ENCODE measurements at regions not wholly inside any gene's neighbourhood (a gene's known extent, or its start where the extent isn't known, plus 50 kb on each side); places are given as distances from the start of the nearest gene placed in this dataset.

DNA sequence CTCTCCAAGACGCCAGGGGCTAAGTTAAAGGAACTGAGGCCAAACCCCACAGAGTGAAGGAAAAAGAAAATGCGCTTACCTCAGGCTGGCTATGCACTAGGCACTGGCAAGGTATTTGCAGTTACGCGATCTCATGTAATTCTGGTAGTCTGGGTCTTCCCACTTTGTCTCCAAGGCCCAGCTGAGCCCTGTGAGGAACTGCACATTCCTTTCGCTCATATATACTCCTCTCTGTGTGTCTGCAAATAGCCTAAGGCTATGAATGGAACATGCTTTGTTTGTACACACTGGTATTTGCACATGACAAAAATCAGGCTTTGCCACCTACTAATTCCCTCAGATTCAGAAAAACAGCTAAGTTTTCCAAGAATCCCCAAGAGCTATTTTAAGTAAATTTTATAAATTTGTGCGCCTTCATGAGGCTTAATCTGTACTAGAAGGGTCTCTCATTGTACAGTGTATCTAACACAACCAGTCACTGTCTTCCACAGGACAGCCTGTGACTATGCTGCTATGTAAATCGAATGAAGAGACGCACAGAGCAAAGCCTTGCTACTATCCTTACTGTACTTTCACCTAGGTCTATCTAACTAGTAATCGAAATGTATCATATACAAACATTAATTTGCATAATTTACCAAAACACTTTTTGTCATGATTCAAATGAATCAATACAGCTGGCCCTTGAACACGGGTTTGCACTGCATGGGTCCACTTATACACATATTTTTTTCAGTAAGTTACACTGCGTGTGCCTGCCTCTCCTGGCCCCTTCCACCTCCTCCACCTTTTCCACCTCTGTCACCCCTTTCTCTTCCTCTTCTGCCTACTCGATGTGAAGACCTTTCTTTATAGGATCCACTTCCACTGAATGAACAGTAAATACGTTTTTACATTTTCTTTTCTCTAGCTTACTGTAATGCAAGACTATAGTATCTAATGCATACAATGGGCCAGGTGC lies 87.0 kb downstream of the SIPA1L2 start:
- H3K4me3 ChIP-seq (ENCODE audit: low read length): no peak overlapping the region
- TF ChIP-seq EZH2phosphoT487 (IDR thresholded peaks at IDR 0.05; ENCODE audit: borderline replicate concordance, low read length): no peak
- TF ChIP-seq, protein P1, sequence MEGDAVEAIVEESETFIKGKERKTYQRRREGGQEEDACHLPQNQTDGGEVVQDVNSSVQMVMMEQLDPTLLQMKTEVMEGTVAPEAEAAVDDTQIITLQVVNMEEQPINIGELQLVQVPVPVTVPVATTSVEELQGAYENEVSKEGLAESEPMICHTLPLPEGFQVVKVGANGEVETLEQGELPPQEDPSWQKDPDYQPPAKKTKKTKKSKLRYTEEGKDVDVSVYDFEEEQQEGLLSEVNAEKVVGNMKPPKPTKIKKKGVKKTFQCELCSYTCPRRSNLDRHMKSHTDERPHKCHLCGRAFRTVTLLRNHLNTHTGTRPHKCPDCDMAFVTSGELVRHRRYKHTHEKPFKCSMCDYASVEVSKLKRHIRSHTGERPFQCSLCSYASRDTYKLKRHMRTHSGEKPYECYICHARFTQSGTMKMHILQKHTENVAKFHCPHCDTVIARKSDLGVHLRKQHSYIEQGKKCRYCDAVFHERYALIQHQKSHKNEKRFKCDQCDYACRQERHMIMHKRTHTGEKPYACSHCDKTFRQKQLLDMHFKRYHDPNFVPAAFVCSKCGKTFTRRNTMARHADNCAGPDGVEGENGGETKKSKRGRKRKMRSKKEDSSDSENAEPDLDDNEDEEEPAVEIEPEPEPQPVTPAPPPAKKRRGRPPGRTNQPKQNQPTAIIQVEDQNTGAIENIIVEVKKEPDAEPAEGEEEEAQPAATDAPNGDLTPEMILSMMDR (IDR thresholded peaks at IDR 0.05; ENCODE audit: low read depth, low read length, poor library complexity, severe bottlenecking): no peak
- no peak overlapping the region for H3K27ac ChIP-seq (ENCODE audit: low read depth, low read length)
- no peaks in the 10 kb centered on the region for H3F3A ChIP-seq (ENCODE audit: control insufficient read depth, insufficient read depth)
- H3K27me3 ChIP-seq (ENCODE audit: control insufficient read depth, low read length): no peaks in the 10 kb centered on the region
- no peaks in the 10 kb centered on the region for H3K4me1 ChIP-seq (ENCODE audit: control insufficient read depth, low read length)
- no peaks in the 10 kb centered on the region for H3K9me3 ChIP-seq (ENCODE audit: control insufficient read depth, insufficient read depth, low read length)
- H3K36me3 ChIP-seq (ENCODE audit: control insufficient read depth, low read length): no peaks in the 10 kb centered on the region
- H3K9me2 ChIP-seq (replicated peaks; ENCODE audit: control insufficient read depth, low read length): no peaks in the 10 kb centered on the region
- H3K79me2 ChIP-seq (ENCODE audit: control insufficient read depth, low read length): no peaks in the 10 kb centered on the region
- H4K20me1 ChIP-seq (ENCODE audit: control insufficient read depth, insufficient read depth, low read depth, low read length): no peaks in the 10 kb centered on the region
- no peak overlapping the region for H3K4me2 ChIP-seq (ENCODE audit: low read length)

DNA sequence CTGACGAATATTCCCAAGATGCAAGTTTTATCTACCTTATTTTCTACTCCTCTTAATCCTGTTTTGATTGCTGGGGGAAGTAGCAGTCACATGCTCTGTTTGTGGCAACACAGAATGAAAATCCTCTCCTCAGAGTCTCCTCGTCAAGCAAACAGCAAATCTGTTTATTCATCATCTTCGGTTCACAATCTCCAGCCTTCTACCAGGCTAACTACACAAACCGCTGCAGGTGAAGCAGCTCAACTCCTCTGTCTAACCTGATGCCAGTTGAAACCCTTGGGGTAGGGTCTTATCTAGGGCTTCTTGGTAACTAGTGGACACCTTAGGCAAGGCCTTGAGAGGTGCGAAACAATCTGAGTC lies 91.0 kb downstream of the SIPA1L2 start:
- no peak overlapping the region for H3K4me3 ChIP-seq (ENCODE audit: low read length)
- no peaks in the 10 kb centered on the region for H3K79me2 ChIP-seq (ENCODE audit: control insufficient read depth, low read length)
- no peak for TF ChIP-seq EZH2phosphoT487 (IDR thresholded peaks at IDR 0.05; ENCODE audit: borderline replicate concordance, low read length)
- TF ChIP-seq, protein P1 (IDR thresholded peaks at IDR 0.05; ENCODE audit: low read depth, low read length, poor library complexity, severe bottlenecking): no peak
- no peaks in the 10 kb centered on the region for H4K20me1 ChIP-seq (ENCODE audit: control insufficient read depth, insufficient read depth, low read depth, low read length)
- no peaks in the 10 kb centered on the region for H3K27me3 ChIP-seq (ENCODE audit: control insufficient read depth, low read length)
- H3K4me1 ChIP-seq (ENCODE audit: control insufficient read depth, low read length): no peaks in the 10 kb centered on the region
- no peak overlapping the region for H3K4me2 ChIP-seq (ENCODE audit: low read length)
- H3K27ac ChIP-seq (ENCODE audit: low read depth, low read length): no peak overlapping the region
- H3K9me3 ChIP-seq (ENCODE audit: control insufficient read depth, insufficient read depth, low read length): no peaks in the 10 kb centered on the region
- H3K9me2 ChIP-seq (replicated peaks; ENCODE audit: control insufficient read depth, low read length): no peaks in the 10 kb centered on the region
- no peaks in the 10 kb centered on the region for H3K36me3 ChIP-seq (ENCODE audit: control insufficient read depth, low read length)
- no peaks in the 10 kb centered on the region for H3F3A ChIP-seq (ENCODE audit: control insufficient read depth, insufficient read depth)

DNA sequence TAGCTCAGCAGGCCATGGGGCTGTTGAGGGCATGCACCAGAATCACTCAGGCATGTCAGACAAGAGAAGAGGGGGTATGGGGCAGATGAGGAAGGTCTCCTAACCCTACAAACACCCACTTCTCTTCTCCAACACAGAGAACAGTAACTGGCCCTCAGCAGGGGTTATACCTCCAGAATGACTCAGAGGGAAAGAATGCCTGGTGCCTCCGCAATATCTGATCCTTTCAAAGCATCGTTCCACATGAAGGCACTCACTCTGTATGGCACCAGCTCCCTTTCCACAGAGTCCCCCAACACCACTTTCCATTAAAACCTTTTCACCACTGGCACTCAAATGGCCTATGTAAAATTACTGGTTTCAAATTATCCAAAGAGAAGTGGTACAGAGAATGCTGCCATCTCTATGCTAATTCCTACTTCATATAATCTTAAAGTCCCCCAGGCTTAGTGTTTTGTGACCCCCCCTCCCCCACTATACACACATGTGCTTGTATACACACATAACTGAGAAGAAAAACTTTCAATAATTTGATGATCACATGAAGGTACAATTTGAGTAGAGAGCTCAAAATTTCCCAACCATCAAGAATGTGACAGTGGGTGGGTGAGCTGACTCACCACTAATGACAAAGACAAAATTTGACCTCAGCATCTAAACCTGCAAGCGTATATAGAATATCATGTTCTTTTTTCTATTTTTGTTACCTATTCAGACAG lies 91.5 kb downstream of the SIPA1L2 start:
- no peaks in the 10 kb centered on the region for H3K9me3 ChIP-seq (ENCODE audit: control insufficient read depth, insufficient read depth, low read length)
- no peaks in the 10 kb centered on the region for H3K79me2 ChIP-seq (ENCODE audit: control insufficient read depth, low read length)
- no peaks in the 10 kb centered on the region for H3K27me3 ChIP-seq (ENCODE audit: control insufficient read depth, low read length)
- H3K9me2 ChIP-seq (replicated peaks; ENCODE audit: control insufficient read depth, low read length): no peaks in the 10 kb centered on the region
- no peak overlapping the region for H3K4me2 ChIP-seq (ENCODE audit: low read length)
- no peak for TF ChIP-seq EZH2phosphoT487 (IDR thresholded peaks at IDR 0.05; ENCODE audit: borderline replicate concordance, low read length)
- TF ChIP-seq, protein P1 (IDR thresholded peaks at IDR 0.05; ENCODE audit: low read depth, low read length, poor library complexity, severe bottlenecking): no peak
- no peak overlapping the region for H3K27ac ChIP-seq (ENCODE audit: low read depth, low read length)
- no peaks in the 10 kb centered on the region for H3K4me1 ChIP-seq (ENCODE audit: control insufficient read depth, low read length)
- H3K36me3 ChIP-seq (ENCODE audit: control insufficient read depth, low read length): no peaks in the 10 kb centered on the region
- no peaks in the 10 kb centered on the region for H3F3A ChIP-seq (ENCODE audit: control insufficient read depth, insufficient read depth)
- H4K20me1 ChIP-seq (ENCODE audit: control insufficient read depth, insufficient read depth, low read depth, low read length): no peaks in the 10 kb centered on the region
- H3K4me3 ChIP-seq (ENCODE audit: low read length): no peak overlapping the region

Measured in DOHH2 (cell line).